RWPE1 (cell line): ENCODE measurements at regions not wholly inside any gene's neighbourhood (a gene's known extent, or its start where the extent isn't known, plus 50 kb on each side); places are given as distances from the start of the nearest gene placed in this dataset.
A peak's percentile ranks its signal among the peaks of the same experiment; 100 is the strongest.

ENCODE experiments used
- CTCF ChIA-PET: fragments of 350-600 bp; sonication (Branson Sonifier 250); formaldehyde crosslinking; extraction: SDS; loops from one replicate; lab custom pipeline; 2021; lab: Yijun Ruan, JAX
- POLR2A ChIA-PET: fragments of 400-600 bp; formaldehyde crosslinking; extraction: SDS; loops from one replicate; lab custom pipeline; 2020; ENCODE audit warnings: antibody characterized with exemption; ENCODE audit not compliant: low non-redundant PET; lab: Yijun Ruan, JAX
- DNase-seq: peaks from one replicate; pipeline ENCODE4 v3.0.0; 2012; ENCODE audit warnings: low spot score
- H3K27ac ChIP-seq: fragments of 450-650 bp; 2 replicates; pipeline ENCODE4 v1.5.1; 2017
- TF ChIP-seq, protein P1 (sequence below): fragments of 450-650 bp; conservative IDR thresholded peaks from 2 replicates; pipeline ENCODE4 v1.5.1; 2017; ENCODE audit warnings: low read depth, mild to moderate bottlenecking

GRCh38 chr1:57633056-57633455, 209.2 kb upstream of the DAB1 start:
- ChIA-PET CTCF (no interaction called here), POLR2A (no interaction called here)
- H3K27ac ChIP-seq, result no peak overlapping the region
- DNase-seq, result no peak
- TF ChIP-seq, protein P1, sequence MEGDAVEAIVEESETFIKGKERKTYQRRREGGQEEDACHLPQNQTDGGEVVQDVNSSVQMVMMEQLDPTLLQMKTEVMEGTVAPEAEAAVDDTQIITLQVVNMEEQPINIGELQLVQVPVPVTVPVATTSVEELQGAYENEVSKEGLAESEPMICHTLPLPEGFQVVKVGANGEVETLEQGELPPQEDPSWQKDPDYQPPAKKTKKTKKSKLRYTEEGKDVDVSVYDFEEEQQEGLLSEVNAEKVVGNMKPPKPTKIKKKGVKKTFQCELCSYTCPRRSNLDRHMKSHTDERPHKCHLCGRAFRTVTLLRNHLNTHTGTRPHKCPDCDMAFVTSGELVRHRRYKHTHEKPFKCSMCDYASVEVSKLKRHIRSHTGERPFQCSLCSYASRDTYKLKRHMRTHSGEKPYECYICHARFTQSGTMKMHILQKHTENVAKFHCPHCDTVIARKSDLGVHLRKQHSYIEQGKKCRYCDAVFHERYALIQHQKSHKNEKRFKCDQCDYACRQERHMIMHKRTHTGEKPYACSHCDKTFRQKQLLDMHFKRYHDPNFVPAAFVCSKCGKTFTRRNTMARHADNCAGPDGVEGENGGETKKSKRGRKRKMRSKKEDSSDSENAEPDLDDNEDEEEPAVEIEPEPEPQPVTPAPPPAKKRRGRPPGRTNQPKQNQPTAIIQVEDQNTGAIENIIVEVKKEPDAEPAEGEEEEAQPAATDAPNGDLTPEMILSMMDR, result no peak

DNA sequence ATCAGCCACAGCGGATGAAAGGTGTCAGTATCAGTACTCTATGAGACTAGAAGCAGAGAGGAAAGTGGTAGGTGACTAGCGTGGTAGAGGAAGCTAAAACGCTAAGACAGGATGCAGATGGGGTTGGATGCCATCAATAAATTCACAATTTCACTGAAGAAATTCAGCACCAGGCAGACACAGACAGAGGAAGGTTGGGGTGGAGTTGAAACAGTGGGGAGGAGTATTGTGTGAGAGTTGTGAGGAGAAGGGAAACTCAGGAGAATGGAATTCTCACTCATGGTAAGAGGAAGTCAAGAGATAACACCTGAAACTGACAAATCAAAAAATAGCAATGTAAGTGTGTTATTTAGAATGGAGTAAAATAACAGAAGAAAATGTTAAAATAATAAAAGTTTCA, 208.5 kb upstream of the DAB1 start:
- ChIA-PET CTCF (no interaction called here), POLR2A (no interaction called here)
- TF ChIP-seq, protein P1, result no peak
- no peak overlapping the region for H3K27ac ChIP-seq
- DNase-seq, result peak; percentile 28

DNA sequence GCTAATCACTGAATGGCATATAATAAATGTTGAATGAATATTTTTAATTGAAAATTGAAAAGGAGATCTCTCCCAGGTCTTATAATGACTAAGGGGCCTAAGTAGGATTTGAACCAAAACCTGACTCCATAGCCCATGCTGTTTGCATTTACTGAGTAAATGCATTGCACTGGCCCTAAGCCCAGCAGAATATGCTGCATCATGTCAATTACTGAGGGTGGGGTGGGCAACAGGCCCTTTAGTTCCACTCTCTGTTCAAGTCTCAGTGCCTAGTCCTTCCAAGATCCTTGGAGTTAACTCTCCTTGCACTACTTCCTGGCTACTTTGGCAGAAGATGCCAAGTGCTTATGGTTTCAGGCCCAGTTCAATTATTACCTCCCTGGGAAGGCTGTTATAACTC, 203.8 kb upstream of the DAB1 start:
- CTCF ChIA-PET, result no interaction called here
- TF ChIP-seq, protein P1, result no peak
- no peak for DNase-seq
- POLR2A ChIA-PET, result no interaction called here
- H3K27ac ChIP-seq, result no peak overlapping the region

- DNase-seq, result no peak
- TF ChIP-seq, protein P1, result no peak
- ChIA-PET POLR2A (no interaction called here), CTCF (no interaction called here)
- no peak overlapping the region for H3K27ac ChIP-seq
Measured at GRCh38 chr1:57623791-57624538, 200.1 kb upstream of the DAB1 start.

GRCh38 chr1:57623039-57623790, 199.4 kb upstream of the DAB1 start:
- ChIA-PET CTCF (no interaction called here), POLR2A (no interaction called here)
- DNase-seq, result no peak
- TF ChIP-seq, protein P1, result no peak
- H3K27ac ChIP-seq, result no peak overlapping the region

DNA sequence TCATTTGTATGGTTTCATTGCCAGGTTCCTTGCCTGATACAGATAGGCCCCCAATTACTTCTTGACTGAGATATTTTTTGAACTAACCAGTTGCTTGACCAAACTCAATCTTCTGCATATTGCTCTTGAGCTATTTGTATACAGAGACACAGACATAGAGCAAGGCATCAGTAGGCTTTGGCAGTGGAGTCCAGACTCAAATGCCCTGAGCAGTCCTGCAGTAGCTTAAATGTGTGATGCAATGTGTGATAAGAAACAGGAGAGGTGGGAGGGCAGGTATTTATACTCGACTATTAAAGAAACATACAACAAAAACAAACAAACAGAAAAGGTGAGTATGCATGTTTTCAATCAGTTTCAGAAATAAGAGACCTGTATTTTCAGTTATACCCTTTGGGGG, 197.9 kb upstream of the DAB1 start:
- CTCF ChIA-PET, result no interaction called here
- no peak for DNase-seq
- no peak overlapping the region for H3K27ac ChIP-seq
- TF ChIP-seq, protein P1, result no peak
- POLR2A ChIA-PET, result no interaction called here
